GM23338 (cell line): ENCODE measurements at regions not wholly inside any gene's neighbourhood (a gene's known extent, or its start where the extent isn't known, plus 50 kb on each side); places are given as distances from the start of the nearest gene placed in this dataset.

Source experiments
- CTCF ChIP-seq, 2 experiments: fragments of 200-600 bp in 1 of 2; sonication (generic) in 1 of 2; conservative IDR thresholded peaks; 2 replicates each; pipeline versions ENCODE4 v1.5.1 to v1.6.1; 2016 to 2017; ENCODE audit warnings: antibody characterized with exemption in 2 of 2, low read depth in 2 of 2, mild to moderate bottlenecking in 2 of 2, moderate library complexity in 1 of 2
- EZH2 ChIP-seq: fragments of 200-600 bp; sonication (generic); IDR thresholded peaks from one replicate; pipeline ENCODE4 v1.8.0; 2017; ENCODE audit warnings: antibody characterized with exemption, mild to moderate bottlenecking, low read depth; ENCODE audit not compliant: unreplicated experiment
- EZH2phosphoT487 ChIP-seq: fragments of 200-600 bp; sonication (generic); IDR thresholded peaks from one replicate; pipeline ENCODE4 v1.8.1; 2018; ENCODE audit warnings: antibody characterized with exemption; ENCODE audit not compliant: unreplicated experiment
- JUNB ChIP-seq: IDR thresholded peaks from one replicate; pipeline ENCODE4 v1.6.1; 2016; ENCODE audit warnings: antibody characterized with exemption; ENCODE audit not compliant: unreplicated experiment
- POLR2AphosphoS5 ChIP-seq: IDR thresholded peaks from 2 replicates; pipeline ENCODE4 v1.6.1; 2016; ENCODE audit warnings: antibody characterized with exemption, low read depth

- TF ChIP-seq CTCF (conservative IDR thresholded peaks at IDR 0.05; ENCODE audit: low read depth in 2 of 2) (no peak), EZH2 (no peak), POLR2AphosphoS5 (no peak), JUNB (no peak), EZH2phosphoT487 (no peak)
Measured at GRCh38 chr2:220669324-220669723, 902.8 kb downstream of the EPHA4 start.
